ENCODE measurements at regions not wholly inside any gene's neighbourhood (a gene's known extent, or its start where the extent isn't known, plus 50 kb on each side); places are given as distances from the start of the nearest gene placed in this dataset.

- DNase-seq = no peak
- peaks cover 0 to 12% (median 3%) of the 10 kb centered on the region in 4 donors for H3K4me1 ChIP-seq
- WGBS, 2 donors (ENCODE audit: low coverage in 1 of 2) = 83 to 88% methylated on average over 1 to 3 of the region's 3 CpGs
- no peaks in the 10 kb centered on the region for H3K27me3 ChIP-seq
- H3K4me3 ChIP-seq = no peak overlapping the region
- H3K9me3 ChIP-seq = no peaks in the 10 kb centered on the region
- in situ Hi-C loops (cut with MboI; ENCODE audit: low pct_ligation_motif_present in 1 of 4, low pct_unique_long_range_greater_than_20kb in 1 of 4, low sequenced_read_pairs in 3 of 4) = no loop called here
- intact Hi-C loops (cut with DNase I; ENCODE audit: low total_unique reads) = no loop called here
- H3K27ac ChIP-seq = no peak overlapping the region
- TF ChIP-seq EP300 (IDR thresholded peaks at IDR 0.05; ENCODE audit: low read depth) (no peak), POLR2AphosphoS5 (IDR thresholded peaks at IDR 0.05) (no peak), POLR2A (IDR thresholded peaks at IDR 0.05) (no peak), CTCF (IDR thresholded peaks at IDR 0.05) (no peak)
- H3K36me3 ChIP-seq = no peaks in the 10 kb centered on the region
Measured at GRCh38 chr5:124810396-124811006, 64.1 kb upstream of the ZNF608 start.

GRCh38 chr5:124812771-124813358, 66.4 kb upstream of the ZNF608 start:
- no peaks in the 10 kb centered on the region for H3K27me3 ChIP-seq
- H3K27ac ChIP-seq = no peak overlapping the region
- H3K36me3 ChIP-seq = no peaks in the 10 kb centered on the region
- no peaks in the 10 kb centered on the region for H3K9me3 ChIP-seq
- in situ Hi-C loops (cut with MboI; ENCODE audit: low pct_ligation_motif_present in 1 of 4, low pct_unique_long_range_greater_than_20kb in 1 of 4, low sequenced_read_pairs in 3 of 4) (no loop called here), intact Hi-C loops (cut with DNase I; ENCODE audit: low total_unique reads) (no loop called here)
- DNase-seq = no peak
- TF ChIP-seq POLR2A (IDR thresholded peaks at IDR 0.05) = no peak
- no peak for TF ChIP-seq CTCF (IDR thresholded peaks at IDR 0.05)
- no peak overlapping the region for H3K4me3 ChIP-seq
- WGBS, 2 donors (ENCODE audit: low coverage in 1 of 2) = 81 to 88% methylated on average over 5 of the region's 5 CpGs
- no peaks in the 10 kb centered on the region for H3K4me1 ChIP-seq

- intact Hi-C loops (cut with DNase I; ENCODE audit: low total_unique reads) (no loop called here), in situ Hi-C loops (cut with MboI; ENCODE audit: low pct_ligation_motif_present in 1 of 4, low pct_unique_long_range_greater_than_20kb in 1 of 4, low sequenced_read_pairs in 3 of 4) (no loop called here)
Measured at GRCh38 chr5:124816381-124816780, 69.9 kb upstream of the ZNF608 start.

GRCh38 chr5:124819201-124819600, 72.8 kb upstream of the ZNF608 start:
- Histone ChIP-seq H3K4me1 (peaks cover 0 to 8% (median 0%) of the 10 kb centered on the region in 4 donors), H3K9me3 (no peaks in the 10 kb centered on the region), H3K4me3 (no peak overlapping the region), H3K27ac (no peak overlapping the region), H3K36me3 (no peaks in the 10 kb centered on the region), H3K27me3 (no peaks in the 10 kb centered on the region)
- WGBS, 2 donors (ENCODE audit: low coverage in 1 of 2) = 89 to 94% methylated on average over 3 of the region's 3 CpGs
- TF ChIP-seq CTCF (IDR thresholded peaks at IDR 0.05) = no peak
- TF ChIP-seq EP300 (IDR thresholded peaks at IDR 0.05; ENCODE audit: low read depth) = no peak
- TF ChIP-seq POLR2AphosphoS5 (IDR thresholded peaks at IDR 0.05) = no peak
- intact Hi-C loops (cut with DNase I; ENCODE audit: low total_unique reads) (no loop called here), in situ Hi-C loops (cut with MboI; ENCODE audit: low pct_ligation_motif_present in 1 of 4, low pct_unique_long_range_greater_than_20kb in 1 of 4, low sequenced_read_pairs in 3 of 4) (no loop called here)
- no peak for DNase-seq

More at GRCh38 chr5:124816381-124816780, 69.9 kb upstream of the ZNF608 start:
- Histone ChIP-seq H3K9me3 (no peaks in the 10 kb centered on the region), H3K4me1 (no peaks in the 10 kb centered on the region), H3K27me3 (no peaks in the 10 kb centered on the region), H3K27ac (no peak overlapping the region), H3K4me3 (no peak overlapping the region), H3K36me3 (no peaks in the 10 kb centered on the region)
- TF ChIP-seq POLR2A (IDR thresholded peaks at IDR 0.05) = no peak
- no peak for TF ChIP-seq CTCF (IDR thresholded peaks at IDR 0.05)
- no peak for TF ChIP-seq POLR2AphosphoS5 (IDR thresholded peaks at IDR 0.05)
- TF ChIP-seq EP300 (IDR thresholded peaks at IDR 0.05; ENCODE audit: low read depth) = no peak
- no peak for DNase-seq
- 70 to 78% methylated on average over 4 to 7 of the region's 7 CpGs for WGBS, 2 donors (ENCODE audit: low coverage in 1 of 2)
